ENCODE measurements at regions not wholly inside any gene's neighbourhood (a gene's known extent, or its start where the extent isn't known, plus 50 kb on each side); places are given as distances from the start of the nearest gene placed in this dataset.

DNA sequence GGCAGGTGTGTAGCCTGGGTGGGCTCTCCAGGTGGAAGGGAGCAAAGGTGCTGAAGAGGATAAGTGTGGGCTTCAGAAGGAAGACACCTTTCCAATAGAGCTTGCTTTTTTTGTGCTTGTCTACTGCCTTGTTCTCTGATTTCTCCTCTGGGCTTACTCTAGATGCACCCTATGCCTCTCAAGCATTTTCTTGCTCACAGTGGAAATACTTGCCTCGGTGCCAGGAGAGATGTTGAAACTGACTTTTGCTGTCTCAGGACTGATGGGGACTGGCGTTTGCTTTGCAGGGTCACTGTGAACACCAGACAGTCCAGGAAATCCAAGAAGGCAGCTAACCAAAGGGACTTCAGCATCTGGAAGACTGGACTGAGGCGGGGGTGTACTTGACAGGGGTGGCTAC, 187.9 kb downstream of the SNX10 start:
- TF ChIP-seq, protein P1, sequence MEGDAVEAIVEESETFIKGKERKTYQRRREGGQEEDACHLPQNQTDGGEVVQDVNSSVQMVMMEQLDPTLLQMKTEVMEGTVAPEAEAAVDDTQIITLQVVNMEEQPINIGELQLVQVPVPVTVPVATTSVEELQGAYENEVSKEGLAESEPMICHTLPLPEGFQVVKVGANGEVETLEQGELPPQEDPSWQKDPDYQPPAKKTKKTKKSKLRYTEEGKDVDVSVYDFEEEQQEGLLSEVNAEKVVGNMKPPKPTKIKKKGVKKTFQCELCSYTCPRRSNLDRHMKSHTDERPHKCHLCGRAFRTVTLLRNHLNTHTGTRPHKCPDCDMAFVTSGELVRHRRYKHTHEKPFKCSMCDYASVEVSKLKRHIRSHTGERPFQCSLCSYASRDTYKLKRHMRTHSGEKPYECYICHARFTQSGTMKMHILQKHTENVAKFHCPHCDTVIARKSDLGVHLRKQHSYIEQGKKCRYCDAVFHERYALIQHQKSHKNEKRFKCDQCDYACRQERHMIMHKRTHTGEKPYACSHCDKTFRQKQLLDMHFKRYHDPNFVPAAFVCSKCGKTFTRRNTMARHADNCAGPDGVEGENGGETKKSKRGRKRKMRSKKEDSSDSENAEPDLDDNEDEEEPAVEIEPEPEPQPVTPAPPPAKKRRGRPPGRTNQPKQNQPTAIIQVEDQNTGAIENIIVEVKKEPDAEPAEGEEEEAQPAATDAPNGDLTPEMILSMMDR (IDR thresholded peaks at IDR 0.05), result no peak
- no peak for TF ChIP-seq EP300 (IDR thresholded peaks at IDR 0.05)

Measured in stomach (tissue), 4 donors.